Nephron progenitor cell (in vitro differentiated cells): ENCODE measurements at regions not wholly inside any gene's neighbourhood (a gene's known extent, or its start where the extent isn't known, plus 50 kb on each side); places are given as distances from the start of the nearest gene placed in this dataset.
A peak's percentile ranks its signal among the peaks of the same experiment; 100 is the strongest.

ENCODE experiments used
- DNase-seq: peaks from one replicate; pipeline ENCODE4 v3.0.0; 2021
- H3K27ac Mint-ChIP-seq: 2 replicates; pipeline ENCODE4 v1.8.0; 2021; ENCODE audit warnings: mild to moderate bottlenecking, moderate library complexity, mixed read lengths
- H3K27me3 Mint-ChIP-seq: 2 replicates; pipeline ENCODE4 v1.8.0; 2021; ENCODE audit warnings: mild to moderate bottlenecking, low read depth, mixed read lengths; ENCODE audit not compliant: poor library complexity
- H3K36me3 Mint-ChIP-seq: 2 replicates; pipeline ENCODE4 v1.8.0; 2021; ENCODE audit warnings: low read depth, mixed read lengths
- H3K4me1 Mint-ChIP-seq: 2 replicates; pipeline ENCODE4 v1.8.0; 2021; ENCODE audit warnings: mixed read lengths
- H3K4me3 Mint-ChIP-seq: 2 replicates; pipeline ENCODE4 v1.8.0; 2021; ENCODE audit warnings: mild to moderate bottlenecking, moderate library complexity, mixed read lengths
- H3K9me3 Mint-ChIP-seq: 2 replicates; pipeline ENCODE4 v1.8.0; 2021; ENCODE audit warnings: mild to moderate bottlenecking, moderate library complexity, mixed read lengths
- CTCF ChIP-seq: fragments of 200-600 bp; sonication (generic); IDR thresholded peaks from 2 replicates; pipeline ENCODE4 v1.5.0; 2021; ENCODE audit warnings: antibody characterized with exemption

- no peak for TF ChIP-seq CTCF
- Mint-ChIP-seq H3K4me1 (peaks cover 16% of the 10 kb centered on the region), H3K27ac (no peak overlapping the region), H3K9me3 (peaks cover 34% of the 10 kb centered on the region), H3K27me3 (no peaks in the 10 kb centered on the region), H3K36me3 (peaks cover 6% of the 10 kb centered on the region), H3K4me3 (no peak overlapping the region)
- no peak for DNase-seq
Measured at GRCh38 chr13:79736356-79736755, 255.4 kb downstream of the NDFIP2 start.

GRCh38 chr13:79735228-79735627 lies 254.3 kb downstream of the NDFIP2 start:
- no peak for DNase-seq
- peaks cover 5% of the 10 kb centered on the region for H3K4me1 Mint-ChIP-seq
- TF ChIP-seq CTCF, result no peak
- H3K36me3 Mint-ChIP-seq, result peaks cover 6% of the 10 kb centered on the region
- no peak overlapping the region for H3K4me3 Mint-ChIP-seq
- H3K27ac Mint-ChIP-seq, result no peak overlapping the region
- H3K27me3 Mint-ChIP-seq, result no peaks in the 10 kb centered on the region
- peaks cover 45% of the 10 kb centered on the region for H3K9me3 Mint-ChIP-seq

GRCh38 chr13:79727086-79727485 lies 246.1 kb downstream of the NDFIP2 start:
- peaks cover 14% of the 10 kb centered on the region for H3K4me1 Mint-ChIP-seq
- peaks cover 35% of the 10 kb centered on the region for H3K9me3 Mint-ChIP-seq
- no peak for TF ChIP-seq CTCF
- no peak overlapping the region for H3K4me3 Mint-ChIP-seq
- no peaks in the 10 kb centered on the region for H3K36me3 Mint-ChIP-seq
- no peaks in the 10 kb centered on the region for H3K27me3 Mint-ChIP-seq
- no peak for DNase-seq
- H3K27ac Mint-ChIP-seq, result no peak overlapping the region

GRCh38 chr13:79725841-79726240 lies 244.9 kb downstream of the NDFIP2 start:
- no peak overlapping the region for H3K27ac Mint-ChIP-seq
- DNase-seq, result no peak
- no peak for TF ChIP-seq CTCF
- peaks cover 14% of the 10 kb centered on the region for H3K4me1 Mint-ChIP-seq
- H3K4me3 Mint-ChIP-seq, result no peak overlapping the region
- H3K36me3 Mint-ChIP-seq, result no peaks in the 10 kb centered on the region
- H3K9me3 Mint-ChIP-seq, result peaks cover 23% of the 10 kb centered on the region
- no peaks in the 10 kb centered on the region for H3K27me3 Mint-ChIP-seq

- Mint-ChIP-seq H3K36me3 (no peaks in the 10 kb centered on the region), H3K27ac (no peak overlapping the region), H3K27me3 (no peaks in the 10 kb centered on the region), H3K9me3 (peaks cover 13% of the 10 kb centered on the region), H3K4me1 (peaks cover 14% of the 10 kb centered on the region), H3K4me3 (no peak overlapping the region)
- no peak for TF ChIP-seq CTCF
- DNase-seq, result no peak
Measured at GRCh38 chr13:79724348-79725103, 243.6 kb downstream of the NDFIP2 start.

GRCh38 chr13:79723519-79724024 lies 242.6 kb downstream of the NDFIP2 start:
- DNase-seq, result no peak
- Mint-ChIP-seq H3K36me3 (no peaks in the 10 kb centered on the region), H3K27ac (peak overlapping the region; percentile 51), H3K9me3 (peaks cover 3% of the 10 kb centered on the region), H3K4me1 (peaks cover 14% of the 10 kb centered on the region), H3K27me3 (no peaks in the 10 kb centered on the region), H3K4me3 (no peak overlapping the region)
- no peak for TF ChIP-seq CTCF
